ENCODE measurements at regions not wholly inside any gene's neighbourhood (a gene's known extent, or its start where the extent isn't known, plus 50 kb on each side); places are given as distances from the start of the nearest gene placed in this dataset.
"Not testable (repeated sequence)": the region's sequence is repeated elsewhere in the genome, so short reads cannot be mapped to it uniquely, and the experiment has no call there.

- intact Hi-C loops (cut with DNase I) = no loop called here
- no peak for ATAC-seq
- no peak for DNase-seq
Measured at GRCh38 chr10:105585171-105585570, 944.1 kb downstream of the SORCS3 start.

- intact Hi-C loops (cut with DNase I) = no loop called here
- peak in 1 of 2 donors; percentile 19 for ATAC-seq
- DNase-seq = no peak
Measured at GRCh38 chr10:105579112-105579511, 938.0 kb downstream of the SORCS3 start.

DNA sequence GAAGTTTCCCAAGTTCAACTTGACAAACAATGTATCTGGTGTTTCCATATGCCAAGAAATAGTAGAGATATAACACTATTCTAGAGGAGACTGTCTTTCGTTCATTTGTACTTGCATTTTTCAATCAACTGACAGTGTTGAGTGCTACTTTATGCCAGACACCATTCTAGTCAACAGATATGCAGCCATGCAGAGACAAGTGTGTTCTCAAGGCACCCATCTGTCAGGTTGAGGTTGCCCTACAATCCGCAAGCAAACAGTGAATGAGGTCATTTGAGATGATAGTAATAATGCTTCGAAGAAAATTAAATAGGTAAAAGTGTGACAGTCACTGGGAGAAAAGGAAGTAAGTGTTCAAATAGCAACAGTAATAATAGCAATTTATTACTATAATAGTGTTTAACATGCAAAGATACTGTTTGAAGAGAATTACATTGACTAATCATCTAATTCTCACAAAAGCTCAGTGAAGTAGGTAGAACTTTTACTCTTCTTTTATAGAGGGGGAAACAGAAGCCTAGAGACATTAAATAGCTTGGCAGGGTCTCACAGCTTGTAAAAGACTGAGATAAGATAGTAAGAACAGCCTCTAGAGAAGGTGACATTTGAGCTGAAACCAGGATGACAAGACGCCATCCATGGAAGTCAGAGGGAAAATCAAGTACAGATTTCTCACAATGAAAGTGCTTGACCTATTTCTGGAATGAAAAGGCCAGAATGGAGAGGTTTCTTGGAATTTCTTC lies 936.9 kb downstream of the SORCS3 start:
- DNase-seq = no peak
- peak in 1 of 2 donors; percentile 38 for ATAC-seq
- intact Hi-C loops (cut with DNase I) = no loop called here

DNA sequence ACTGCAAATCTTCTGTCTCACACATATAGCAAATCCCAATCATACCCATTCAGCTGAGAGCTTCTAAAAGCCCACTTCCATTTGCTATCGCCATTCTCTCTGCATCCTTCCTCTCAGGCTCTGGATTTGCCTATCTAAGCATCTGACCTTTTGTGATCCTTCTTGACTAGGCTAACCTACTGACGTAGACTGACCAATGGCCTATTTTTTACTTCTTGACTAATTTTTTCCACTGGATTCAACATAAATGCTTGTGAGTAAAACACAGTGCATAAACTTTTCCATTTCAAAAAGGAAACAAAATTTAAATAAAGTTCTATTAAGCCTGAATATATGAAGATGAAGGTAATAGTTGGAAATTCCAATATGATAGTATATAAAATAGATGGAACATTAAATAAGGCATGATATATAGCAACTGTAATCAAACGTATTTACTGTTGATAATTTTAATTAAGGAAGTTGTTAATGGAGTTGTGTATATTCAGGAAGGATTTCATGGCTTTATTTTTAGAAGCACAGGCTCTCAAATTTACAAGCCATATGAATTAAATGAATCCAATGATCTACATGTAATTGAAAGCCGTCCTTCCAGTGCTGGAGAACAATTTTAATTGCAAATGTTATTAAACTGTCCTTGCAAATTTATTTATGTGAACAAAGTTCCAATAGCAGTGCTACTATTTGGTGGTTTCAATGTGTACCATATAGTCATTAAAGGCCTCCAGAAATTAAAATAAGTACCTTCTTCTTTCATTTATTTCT lies 918.4 kb downstream of the SORCS3 start:
- intact Hi-C loops (cut with DNase I) = no loop called here
- ATAC-seq = no peak
- DNase-seq = no peak

GRCh38 chr10:105550453-105550852 lies 909.4 kb downstream of the SORCS3 start:
- DNase-seq; intact Hi-C loops (cut with DNase I); ATAC-seq: not testable (repeated sequence)

DNA sequence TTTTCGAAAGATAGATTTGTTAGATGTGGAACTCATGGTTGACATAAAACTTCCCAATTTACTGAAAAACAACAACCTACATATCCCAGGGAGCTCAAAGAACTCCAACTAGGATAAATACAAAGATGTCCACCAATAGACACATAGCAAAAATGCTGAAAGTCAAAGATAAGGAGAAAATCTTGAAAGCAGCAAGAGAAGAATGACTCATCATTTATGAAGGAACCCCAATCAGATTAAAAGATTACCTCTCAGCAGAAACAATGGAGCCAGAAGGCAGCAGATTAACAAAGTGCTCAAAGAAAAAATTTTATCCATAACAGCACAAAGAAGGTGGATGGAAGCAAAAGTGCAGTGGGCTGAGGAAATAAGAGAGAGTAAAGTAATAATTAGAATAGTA lies 908.6 kb downstream of the SORCS3 start:
- ATAC-seq (no peak), DNase-seq (no peak)
- intact Hi-C loops (cut with DNase I) = no loop called here

DNA sequence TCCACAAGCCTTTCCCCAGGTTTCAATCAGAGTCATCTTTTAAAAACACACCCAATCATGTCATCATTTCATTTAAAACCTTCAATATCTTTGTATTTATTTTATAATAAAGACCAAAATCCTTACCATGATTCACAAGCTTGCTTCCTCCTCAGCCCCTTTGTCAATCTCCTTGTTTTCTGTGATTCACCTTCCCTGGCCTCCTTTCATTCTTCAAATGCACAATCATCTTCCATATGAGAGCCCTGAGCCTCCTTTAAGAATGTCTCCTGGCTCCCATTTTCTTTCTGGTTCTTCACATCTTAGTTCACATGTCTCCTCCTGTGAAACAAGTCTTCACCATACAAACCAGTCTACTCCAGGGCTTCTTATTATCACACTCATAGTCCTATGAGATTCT lies 904.0 kb downstream of the SORCS3 start:
- intact Hi-C loops (cut with DNase I) = no loop called here
- ATAC-seq (no peak), DNase-seq (no peak)

DNA sequence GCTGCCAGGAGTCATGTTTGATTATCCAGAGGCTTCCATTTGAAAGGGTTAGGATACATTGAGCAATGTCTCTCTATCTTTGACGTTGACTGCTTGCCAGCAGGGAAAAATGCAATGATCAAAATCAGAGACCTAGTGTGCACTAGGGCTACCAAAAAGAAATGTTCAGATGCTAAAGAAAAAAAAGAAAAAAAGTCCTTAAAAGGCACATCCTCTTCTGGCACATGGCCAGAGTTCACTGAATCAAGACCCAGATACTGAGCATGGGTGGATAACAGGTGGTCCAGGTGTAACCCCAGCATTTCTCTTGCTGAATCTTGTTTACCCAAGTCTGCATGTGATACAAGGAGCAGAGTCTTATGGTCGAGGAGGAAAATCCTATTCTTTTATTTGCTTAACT lies 899.3 kb downstream of the SORCS3 start:
- no peak for DNase-seq
- intact Hi-C loops (cut with DNase I) = no loop called here
- no peak for ATAC-seq

GRCh38 chr10:105538874-105539273 lies 897.8 kb downstream of the SORCS3 start:
- intact Hi-C loops (cut with DNase I) = no loop called here
- no peak for ATAC-seq
- DNase-seq = no peak

DNA sequence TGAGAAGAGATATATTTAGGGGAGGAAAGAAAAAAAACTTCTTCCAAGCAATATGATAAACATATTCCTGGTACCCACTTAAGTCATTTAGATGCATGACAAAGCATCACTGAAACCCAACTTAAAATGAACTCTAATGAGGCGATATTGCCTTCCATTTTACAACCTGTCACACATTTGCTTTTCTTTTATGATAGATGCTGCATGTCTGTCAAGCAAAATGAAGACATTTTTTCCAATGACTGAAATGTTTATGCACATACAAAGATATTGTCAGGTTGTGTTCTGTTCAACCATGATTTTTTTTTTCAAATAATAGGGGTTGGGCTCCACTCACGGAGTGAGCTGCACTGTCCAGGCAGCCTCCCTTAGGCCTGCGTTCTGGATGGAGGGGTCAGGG lies 894.4 kb downstream of the SORCS3 start:
- ATAC-seq = no peak
- intact Hi-C loops (cut with DNase I) = no loop called here

DNA sequence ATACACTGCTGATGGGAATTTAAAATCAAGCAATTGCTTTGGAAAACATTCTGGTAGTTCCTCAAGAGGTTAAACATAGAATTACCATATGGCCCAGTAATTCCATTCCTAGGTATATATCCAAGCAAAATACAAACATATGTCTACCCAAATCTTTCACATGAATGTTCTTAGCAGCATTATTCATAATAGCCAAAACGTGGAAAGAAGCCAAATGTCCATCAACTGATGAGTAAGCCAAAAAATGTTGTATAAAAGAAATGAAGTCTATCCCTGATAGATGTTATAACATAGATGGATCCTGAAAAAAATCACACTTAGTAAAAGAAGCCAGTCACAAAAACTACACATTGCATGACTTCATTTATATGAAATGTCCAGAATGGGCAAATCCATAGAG lies 893.0 kb downstream of the SORCS3 start:
- no peak for ATAC-seq
- no peak for DNase-seq
- intact Hi-C loops (cut with DNase I) = no loop called here

More for the DNA sequence above, 894.4 kb downstream of the SORCS3 start:
- no peak for DNase-seq

GRCh38 chr10:105516511-105516910 lies 875.4 kb downstream of the SORCS3 start:
- DNase-seq = no peak
- no peak for ATAC-seq
- intact Hi-C loops (cut with DNase I) = no loop called here

DNA sequence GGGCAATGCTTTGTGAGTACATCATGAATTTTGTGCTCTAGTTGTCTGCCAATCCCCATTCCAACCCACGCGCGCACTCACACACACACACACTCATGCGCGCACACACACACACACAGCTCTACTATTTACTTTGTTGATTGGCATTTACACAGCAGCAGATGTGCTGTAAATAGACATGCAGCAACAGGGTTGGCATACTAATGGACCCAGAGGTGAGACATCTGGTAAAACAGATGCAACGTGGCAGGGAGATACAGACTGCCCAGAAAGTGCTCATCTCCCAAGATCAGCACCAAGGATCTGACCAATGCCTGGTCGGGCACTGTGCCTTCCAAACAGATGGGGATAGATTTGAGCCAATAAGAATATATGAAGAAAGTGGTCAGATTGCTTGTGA lies 873.0 kb downstream of the SORCS3 start:
- DNase-seq (no peak), ATAC-seq (no peak)
- intact Hi-C loops (cut with DNase I) = no loop called here

- ATAC-seq (no peak), DNase-seq (no peak)
- intact Hi-C loops (cut with DNase I) = no loop called here
Measured at GRCh38 chr10:105509517-105509916, 868.4 kb downstream of the SORCS3 start.

GRCh38 chr10:105506262-105506661 lies 865.2 kb downstream of the SORCS3 start:
- intact Hi-C loops (cut with DNase I) = no loop called here
- no peak for DNase-seq
- ATAC-seq = no peak

DNA sequence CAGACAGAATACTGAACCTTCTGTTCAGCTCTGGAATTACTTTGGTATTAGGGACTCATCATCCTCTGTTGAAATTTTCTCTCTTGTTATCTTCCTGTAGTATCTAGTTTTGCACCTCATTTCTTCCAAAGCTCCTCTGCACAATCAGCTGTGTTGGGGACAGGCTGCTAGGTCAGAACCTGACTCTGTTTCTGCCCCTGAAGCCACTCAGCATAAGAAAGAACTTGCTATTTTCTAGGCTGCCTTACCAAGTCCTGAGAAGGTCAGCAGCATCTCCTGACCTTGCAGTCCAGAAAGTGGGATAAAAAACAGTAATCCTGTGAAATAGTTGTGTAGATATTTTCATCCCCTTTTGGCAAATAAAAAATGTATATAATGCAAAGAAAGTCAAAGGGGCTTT lies 862.6 kb downstream of the SORCS3 start:
- intact Hi-C loops (cut with DNase I) = no loop called here
- DNase-seq = no peak
- no peak for ATAC-seq

DNA sequence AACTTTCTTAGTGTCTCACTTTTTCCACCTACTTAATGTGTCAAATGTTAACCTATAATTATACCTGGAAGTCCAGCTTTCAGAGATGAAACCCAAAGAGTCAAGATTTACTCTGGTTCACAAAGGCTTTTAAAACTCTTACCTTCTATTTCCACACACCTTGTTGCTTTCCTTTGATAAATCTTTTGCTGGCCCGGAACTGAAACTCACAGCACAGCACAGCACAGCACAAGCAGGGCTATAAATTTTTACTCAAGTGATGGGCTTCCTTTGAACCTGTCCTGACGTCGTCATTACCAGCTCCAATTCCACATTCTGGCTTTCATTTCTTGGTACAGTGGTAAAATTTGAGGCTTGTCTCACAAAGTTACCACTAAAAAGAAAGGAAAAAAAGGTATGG lies 861.0 kb downstream of the SORCS3 start:
- DNase-seq = no peak
- intact Hi-C loops (cut with DNase I) = no loop called here
- ATAC-seq = no peak

DNA sequence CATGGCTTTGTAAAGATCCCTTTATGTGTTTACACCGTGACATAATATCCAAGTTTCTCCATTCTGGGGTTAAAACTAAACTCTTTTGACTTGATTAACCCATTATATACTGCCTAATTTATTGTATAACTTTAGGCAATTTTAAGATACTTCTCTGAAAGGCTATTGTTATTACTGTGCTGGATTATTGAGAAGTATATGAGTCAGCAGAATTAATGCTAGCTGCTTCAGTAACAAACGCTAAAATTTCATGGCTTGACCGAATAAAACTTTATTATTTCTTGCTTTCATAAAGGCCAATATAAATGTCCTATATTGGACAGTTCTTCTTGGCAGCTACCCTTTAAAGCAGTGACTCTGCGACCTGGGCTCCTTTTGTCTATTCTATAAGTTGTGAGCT lies 853.9 kb downstream of the SORCS3 start:
- ATAC-seq = no peak
- intact Hi-C loops (cut with DNase I) = no loop called here
- DNase-seq = no peak

GRCh38 chr10:105494303-105494702 lies 853.2 kb downstream of the SORCS3 start:
- ATAC-seq = no peak
- no peak for DNase-seq
- intact Hi-C loops (cut with DNase I) = no loop called here

DNA sequence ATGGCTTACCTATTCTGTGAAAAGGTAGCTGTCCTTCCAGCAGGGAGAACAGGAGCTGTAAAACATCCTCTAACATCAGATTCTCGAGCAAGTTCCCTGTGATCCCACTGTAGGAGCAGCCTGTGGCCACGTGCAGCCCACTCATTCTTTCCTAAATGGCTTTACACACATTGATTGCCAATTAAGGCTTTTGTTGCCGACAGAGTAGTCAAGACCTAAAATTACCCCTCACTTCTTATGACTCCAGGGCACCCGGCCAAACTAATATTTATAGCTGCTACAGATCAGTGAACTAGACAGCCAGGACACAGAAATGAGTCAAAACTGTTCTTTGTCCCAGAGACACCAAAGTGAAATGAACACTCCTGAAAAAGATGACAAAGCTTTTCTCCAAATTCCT lies 832.1 kb downstream of the SORCS3 start:
- intact Hi-C loops (cut with DNase I) = no loop called here
- ATAC-seq = peak in 1 of 2 donors; percentile 15
- DNase-seq = peak; percentile 20

DNA sequence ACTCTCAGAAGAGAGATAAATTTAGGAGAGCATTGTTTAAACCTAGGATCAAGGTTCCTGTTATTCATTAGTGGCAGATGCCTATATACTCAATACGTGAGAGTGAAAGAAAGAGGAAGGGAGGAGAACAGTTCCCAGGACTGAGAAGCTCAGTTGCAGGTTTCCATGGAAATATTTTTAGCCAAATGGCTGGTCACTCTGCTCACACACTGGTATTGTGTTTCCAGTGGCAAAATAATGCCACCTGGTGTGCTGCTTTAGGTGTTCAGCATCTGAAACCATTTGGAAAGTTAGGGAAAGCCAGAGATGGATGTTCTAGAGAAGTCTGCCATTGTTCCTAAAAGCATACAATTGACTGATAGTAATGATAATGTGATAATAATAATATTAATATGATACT lies 827.7 kb downstream of the SORCS3 start:
- DNase-seq (no peak), ATAC-seq (no peak)
- intact Hi-C loops (cut with DNase I) = no loop called here
